ENCODE measurements at regions not wholly inside any gene's neighbourhood (a gene's known extent, or its start where the extent isn't known, plus 50 kb on each side); places are given as distances from the start of the nearest gene placed in this dataset.
"Not testable (repeated sequence)": the region's sequence is repeated elsewhere in the genome, so short reads cannot be mapped to it uniquely, and the experiment has no call there.

DNA sequence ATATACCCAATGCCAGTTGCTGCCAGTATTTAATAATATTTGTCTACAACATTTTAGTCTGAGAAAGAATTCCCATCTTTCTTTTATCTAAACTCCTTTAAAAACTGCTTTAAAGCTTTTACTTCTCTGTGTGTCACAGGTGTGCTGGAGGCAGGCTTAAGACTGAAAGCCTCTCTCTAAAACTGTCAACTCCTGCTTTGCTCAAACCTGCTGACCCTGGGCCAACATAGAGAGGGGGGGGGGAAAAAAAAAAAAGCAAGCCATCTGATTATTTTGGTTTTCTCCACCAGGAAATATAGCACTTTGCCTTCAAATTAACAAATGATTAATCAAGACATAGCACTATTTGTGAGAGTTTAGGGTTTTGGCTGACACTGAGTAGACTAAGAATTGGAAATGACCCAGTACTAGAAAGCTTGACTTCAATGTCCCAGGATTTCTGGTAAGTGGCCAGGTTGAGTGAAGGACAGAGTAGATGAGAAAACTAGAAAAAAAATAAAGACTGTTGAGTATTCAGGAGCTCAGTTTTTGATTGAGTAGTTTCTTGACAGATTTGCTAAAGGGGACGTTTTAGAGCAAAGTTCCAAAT, 357.0 kb upstream of the FLRT2 start:
- DNase-seq = no peak

DNA sequence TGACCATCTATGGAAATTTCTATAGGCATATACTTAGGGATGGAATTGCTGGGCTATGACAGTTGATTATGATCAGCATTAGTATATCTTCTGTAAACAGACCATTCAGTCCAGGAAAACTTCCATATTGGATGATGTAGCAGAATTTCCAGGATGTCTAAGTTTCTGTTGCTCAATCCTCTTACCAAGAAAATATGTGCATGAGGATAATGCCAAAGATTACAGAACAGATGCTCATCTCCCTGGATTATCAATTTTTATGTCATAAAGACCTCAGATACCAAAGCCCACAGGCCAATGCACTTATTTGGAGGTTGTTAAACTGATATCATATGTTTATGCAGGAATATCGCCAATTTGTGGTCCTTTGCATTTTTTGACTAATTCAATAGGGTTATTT, 354.4 kb upstream of the FLRT2 start:
- no peak for DNase-seq

DNA sequence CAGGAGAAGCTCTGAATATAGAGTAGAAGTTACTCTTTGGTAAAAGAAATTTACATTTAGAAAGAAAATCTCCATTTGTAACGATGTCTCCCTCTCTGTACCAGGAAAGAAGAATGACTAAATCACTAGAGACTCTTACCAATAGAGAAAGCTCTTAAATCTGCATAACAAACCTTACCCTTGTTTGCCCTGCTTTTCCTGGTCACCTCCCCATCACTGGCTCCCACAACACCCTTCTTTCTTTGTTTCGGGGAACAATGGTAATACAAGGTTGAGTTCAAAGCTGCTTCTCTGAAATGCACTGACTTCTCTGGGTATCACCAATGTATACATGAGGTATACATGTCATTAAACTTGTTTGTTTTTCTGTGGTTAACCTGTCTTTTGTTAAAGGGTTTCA, 351.1 kb upstream of the FLRT2 start:
- no peak for DNase-seq

DNA sequence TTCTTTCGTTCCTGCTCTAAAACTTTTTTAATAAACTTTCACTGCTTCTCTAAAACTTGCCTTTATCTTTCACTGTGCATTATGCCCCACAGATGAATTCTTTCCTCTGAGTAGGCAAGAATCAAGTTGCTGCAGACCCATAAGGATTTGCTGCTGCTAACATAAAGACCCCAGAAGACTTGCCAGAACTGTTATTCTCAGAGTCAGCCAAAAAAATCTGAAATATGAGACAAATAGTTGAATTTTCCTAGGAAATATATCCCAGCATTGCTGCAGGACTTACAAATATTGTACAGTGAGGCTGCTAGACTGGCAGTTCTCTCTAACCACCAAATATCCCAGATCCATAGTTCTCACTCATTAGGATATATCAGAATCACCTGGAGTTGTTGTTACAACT, 349.1 kb upstream of the FLRT2 start:
- no peak for DNase-seq

DNA sequence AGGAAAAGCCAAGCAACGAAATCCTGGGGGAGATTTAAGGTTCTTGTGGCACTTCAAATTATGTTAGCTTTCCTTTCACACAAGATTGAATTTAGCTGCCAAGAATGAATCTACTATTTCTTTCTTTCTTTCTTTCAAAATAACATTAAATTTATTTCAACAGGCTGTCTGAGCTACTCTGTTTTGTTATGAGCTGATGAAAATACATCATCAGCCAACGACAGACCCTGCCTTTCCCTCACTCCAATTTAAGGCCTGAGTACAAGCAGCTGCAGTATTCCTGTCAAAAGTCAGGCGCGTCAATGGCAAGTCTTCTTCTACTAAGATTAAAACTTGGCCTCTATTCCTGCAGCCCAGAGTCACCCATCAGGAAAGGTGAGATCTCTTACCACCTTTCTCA, 347.7 kb upstream of the FLRT2 start:
- no peak for DNase-seq

DNA sequence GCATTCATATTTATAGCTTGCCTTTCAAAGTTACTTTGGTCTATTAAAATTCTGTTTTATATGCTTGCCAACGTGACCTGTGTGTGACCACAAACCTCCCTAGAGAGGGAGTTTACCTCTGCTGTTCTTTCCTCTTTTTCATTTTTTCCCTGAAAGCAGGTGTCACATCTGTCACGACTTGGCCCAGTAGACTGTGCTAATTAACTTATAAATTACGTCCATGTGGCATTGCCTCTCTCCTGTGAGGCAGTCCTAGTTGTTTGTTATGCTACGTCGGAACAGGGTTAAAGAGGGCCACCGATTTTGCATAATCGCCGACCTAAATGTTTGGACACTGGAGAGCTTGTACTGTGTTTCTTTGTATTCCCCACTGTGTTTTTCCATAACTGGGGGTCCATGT, 343.9 kb upstream of the FLRT2 start:
- DNase-seq = no peak

DNA sequence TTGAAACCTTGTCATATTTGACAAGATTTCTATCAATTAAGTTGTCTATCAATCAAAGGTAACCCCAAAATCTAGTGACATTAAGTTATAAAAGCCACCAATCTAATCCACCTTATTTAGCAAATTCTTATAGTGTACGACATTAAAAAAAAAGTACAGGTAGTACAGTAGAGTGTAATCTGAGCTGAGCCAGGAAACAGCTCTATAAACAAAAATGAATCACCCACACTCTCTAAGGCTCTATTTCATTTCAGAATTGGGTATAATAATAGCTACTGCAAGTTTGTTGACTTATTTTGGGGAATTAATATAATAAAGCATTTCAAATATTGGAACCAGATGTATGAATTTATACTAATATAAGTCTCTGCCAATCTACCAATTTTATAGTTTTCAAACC, 342.4 kb upstream of the FLRT2 start:
- DNase-seq = no peak

DNA sequence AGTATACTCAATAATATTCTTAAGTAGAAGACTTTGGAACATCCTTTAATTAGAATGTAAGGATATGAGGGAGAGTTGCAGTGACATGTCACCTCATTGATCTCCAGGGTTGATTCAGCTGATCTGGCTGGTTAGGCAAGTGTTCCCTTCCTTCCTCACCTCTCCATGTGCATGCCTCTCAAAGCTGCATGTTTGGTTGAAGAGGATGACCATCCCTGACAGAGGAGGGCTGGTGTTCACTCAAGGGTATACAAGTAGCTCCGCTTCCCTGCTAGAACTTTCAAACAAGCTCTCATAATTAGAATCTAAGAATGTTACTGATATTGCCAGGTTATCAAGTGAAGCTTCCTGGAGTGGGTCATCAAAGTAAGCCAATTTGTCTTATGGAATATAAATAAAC, 341.1 kb upstream of the FLRT2 start:
- no peak for DNase-seq

DNA sequence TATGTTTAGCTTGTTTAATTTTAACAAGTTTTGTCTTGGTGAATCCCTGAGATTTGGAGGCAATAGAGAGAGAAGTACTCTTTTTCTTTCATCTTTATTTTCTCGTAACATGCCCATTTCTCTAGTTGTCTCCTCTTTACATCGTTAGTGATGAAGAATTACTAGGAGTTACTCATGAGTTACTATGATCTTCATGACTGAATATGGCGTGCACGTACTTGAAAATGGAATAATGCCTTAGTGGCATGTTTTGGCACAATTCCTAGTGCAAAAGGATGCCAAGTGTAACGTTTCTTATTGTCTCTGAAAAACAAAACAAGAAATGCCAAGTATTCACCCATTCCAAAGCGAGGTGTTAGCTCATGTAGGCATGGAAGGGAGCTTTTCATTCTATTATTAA, 340.7 kb upstream of the FLRT2 start:
- DNase-seq = not testable (repeated sequence)

DNA sequence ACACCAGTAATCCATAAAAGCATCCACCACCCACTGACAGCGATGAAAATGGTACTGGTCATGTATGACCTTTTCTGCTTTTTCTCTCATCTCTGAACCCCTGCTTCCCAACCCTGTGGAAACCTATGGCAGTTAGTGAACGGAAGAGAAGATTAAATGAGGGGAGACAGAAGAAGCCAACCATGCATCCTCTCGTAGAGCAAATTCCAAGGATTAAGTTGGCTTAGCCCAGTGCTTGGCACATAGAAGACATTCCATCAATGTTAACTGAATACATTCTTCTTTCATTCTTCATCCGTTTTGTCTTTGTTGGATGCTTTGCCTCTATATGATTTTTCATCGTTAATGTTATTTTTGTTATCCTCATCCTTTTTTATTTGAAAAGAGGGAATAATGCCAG, 339.7 kb upstream of the FLRT2 start:
- DNase-seq = no peak

DNA sequence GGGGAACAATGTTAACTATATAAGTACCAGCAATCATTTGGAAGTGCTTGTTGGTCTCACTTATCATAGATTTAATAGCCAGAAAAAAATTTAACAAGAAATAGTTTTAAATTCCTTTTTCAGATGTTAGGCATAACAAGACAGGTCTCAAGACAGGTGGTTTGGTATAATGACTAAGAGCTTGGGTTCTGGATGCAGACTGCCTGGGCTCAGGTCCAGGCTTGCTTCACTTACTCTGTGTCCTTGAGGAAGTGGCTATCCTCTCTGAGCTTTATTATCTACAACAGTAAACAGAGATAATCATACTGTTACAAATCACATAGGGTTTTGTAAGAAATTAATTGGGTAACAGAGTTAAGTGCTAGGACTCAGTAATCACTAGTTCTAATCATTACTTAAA, 338.0 kb upstream of the FLRT2 start:
- no peak for DNase-seq

DNA sequence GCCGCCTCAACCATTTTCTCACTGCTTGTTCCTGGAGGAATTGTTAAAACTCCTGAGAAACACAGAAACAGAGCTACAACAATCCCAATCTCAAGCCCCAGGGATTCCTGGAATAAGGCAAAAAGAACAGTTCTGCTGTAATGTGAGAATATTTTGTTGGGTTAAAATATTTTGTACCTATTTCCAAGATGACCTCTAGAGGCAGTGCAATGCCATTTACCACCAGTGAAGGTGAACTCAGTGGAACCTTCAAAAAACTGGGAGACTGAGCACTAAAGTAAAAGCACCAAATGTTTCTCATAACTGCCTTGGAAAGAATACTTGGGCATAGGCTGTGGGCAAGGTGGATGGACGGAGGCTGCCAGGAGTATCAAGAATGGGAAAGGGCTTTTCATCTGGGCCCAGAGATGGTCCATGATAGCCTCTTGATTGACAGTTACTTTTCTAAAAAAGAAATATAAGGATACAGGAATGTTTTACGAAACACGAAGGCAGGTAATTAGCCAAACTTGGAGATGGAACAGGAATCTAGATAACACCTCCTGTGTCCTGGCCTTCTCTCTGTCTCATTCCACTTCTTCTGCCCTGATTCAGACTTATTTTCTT, 334.0 kb upstream of the FLRT2 start:
- no peak for DNase-seq

DNA sequence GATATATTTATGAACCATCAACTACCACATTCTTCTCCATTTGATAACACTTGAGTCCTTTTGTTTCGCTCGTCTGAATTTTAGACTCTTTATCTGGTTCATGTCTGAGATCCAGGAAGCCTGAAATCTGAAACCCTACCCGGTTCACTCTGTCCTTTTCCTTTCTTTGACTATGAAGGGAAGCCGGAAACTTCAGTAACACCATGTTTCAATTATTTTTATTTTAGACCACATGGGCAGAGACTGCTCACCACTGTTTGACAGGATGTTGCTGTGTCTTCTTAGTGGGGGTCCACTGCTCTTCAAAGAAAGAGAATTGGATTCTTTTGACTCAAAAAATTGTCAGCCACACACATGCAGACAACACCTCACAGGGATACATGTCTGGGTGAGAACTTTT, 331.9 kb upstream of the FLRT2 start:
- no peak for DNase-seq

DNA sequence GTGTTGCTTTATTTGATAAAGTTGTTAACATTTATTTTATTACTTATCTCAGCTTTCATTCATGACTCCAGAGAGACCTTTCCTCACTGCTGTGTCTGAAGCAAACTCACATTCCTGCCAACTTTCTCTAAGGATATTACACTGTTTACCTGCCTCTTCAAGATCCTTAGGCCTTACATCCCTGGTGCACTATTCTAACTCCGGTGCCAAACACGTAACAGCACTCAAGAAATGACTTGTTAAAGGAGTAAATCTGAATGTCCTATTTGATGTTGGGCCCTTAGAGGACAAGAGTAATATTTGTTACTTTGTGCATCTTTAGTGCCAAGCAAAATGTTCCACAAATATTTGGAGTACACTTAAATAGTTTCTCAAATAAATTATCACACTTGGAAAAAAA, 324.1 kb upstream of the FLRT2 start:
- DNase-seq = no peak

DNA sequence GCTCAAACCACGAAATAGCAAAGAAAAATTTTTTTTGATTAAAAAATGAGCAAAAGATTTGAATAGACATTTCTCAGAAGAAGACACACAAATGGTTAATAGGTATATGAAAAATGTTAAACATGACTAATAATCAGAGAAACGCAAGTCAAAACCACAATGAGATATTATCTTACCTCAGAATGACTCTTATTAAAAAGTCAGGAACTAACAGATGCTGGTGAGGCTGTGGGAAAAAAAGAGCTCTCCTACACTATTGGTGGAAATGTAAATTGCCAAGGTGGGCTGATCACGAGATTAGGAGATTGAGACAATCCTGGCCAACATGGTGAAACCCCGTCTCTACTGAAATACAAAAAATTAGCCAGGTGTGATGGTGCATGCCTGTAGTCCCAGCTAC, 315.5 kb upstream of the FLRT2 start:
- no peak for DNase-seq

DNA sequence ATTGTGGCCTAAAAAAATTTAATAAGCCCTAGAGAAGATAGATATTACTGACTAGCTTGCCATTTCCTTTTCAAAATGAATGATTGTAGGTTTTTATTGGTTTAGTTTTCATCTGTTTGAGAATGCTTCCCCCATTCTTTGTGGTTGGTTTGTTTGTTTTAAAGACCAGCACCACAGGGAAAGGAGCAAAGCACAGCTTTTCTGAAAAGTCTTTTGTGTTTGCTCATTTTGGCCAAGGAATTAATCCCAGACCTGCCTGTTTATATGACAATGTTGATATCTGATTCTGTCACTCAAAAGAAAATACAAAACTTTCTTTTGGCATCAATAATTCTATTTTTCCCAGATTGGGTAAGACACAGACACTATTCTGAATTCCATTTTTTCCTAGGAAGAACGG, 312.5 kb upstream of the FLRT2 start:
- no peak for DNase-seq

DNA sequence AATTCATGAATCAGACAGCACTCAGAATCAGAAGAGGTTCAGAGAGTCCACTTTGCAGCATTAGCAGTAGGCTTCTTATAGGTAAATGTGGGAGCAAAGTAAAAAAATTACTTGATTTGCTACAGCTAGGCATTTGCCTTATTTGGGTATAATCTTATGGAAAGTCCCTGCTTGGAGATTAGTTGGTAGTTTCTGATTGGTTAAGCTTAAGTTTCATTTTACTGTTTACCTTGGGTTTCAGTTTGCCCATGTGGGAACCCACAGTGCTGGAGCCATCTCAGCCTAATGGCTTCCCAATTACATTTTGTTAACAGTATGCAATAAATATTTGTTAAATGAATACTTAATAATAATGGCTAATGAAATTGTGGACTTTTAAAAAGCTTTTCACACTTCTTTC, 311.0 kb upstream of the FLRT2 start:
- no peak for DNase-seq

DNA sequence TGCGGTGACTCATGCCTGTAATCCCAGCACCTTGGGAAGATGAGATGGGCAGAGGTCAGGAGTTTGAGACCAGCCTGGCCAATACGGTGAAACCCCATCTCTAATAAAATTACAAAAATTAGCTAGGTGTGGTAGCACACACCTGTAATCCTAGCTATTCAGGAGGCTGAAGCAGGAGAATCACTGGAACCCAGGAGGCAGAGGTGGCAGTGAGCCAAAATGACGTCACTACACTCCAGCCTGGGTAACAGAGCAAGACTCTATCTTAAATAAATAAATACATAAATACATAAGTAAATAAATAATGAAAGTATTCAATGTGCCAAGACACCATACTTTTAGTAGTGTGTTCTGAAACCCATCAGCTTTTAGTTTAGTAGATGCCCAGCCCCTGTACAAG, 308.1 kb upstream of the FLRT2 start:
- no peak for DNase-seq

DNA sequence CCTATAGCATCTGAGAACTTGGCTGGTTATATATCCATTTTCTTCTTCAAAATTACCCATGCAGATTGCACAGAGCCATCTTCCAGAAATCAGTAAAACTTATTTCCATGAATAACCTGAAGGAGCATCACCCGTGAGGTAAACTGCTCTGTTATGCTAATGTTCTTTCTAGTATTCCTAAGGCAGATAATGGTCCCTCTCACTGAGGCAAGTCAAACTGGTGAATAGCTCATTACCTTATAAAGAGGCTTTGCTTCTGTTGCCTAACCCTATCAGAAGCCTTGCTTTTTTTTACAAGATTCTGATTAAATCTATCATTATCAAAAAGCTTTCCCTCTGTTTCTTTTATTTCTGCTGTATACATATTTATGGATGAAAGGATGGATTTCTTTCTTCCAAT, 307.6 kb upstream of the FLRT2 start:
- DNase-seq = no peak

DNA sequence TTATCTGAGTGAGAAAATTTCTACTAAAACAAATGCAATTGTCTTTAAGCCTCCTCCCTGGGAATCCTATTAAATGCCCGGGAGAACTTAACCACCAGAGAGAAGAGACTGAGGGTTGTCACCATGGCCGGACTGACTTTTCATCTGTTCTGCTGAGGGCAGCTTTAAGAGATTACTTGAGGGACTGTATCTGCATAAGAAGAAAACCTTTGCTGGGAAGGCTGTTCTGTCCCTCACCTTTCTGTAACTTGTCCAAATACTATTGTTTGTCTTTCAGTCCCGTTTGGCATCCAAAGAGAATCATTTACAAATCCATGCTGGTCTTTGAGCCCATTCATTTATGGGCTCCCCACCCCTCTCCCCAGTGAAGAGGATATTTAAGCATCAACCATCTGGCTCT, 306.3 kb upstream of the FLRT2 start:
- no peak for DNase-seq

DNA sequence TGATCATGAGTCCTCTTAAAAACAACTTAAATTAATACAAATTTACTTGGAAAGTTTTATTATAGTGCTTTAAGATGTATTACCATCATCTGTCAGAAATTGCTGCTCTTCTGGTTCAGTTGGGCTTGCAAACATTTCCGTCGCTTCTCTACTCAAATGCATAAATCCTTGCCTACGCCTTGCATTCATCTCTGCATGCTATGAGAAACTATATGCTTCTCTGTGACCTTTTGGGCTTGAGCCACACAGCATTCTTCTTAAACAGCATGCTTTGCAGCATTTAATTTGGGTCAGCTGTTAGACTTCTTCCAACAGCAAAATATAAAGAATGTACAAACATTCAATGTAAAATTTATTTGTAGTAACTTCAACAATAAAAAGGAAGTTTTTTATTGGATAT, 305.7 kb upstream of the FLRT2 start:
- no peak for DNase-seq

DNA sequence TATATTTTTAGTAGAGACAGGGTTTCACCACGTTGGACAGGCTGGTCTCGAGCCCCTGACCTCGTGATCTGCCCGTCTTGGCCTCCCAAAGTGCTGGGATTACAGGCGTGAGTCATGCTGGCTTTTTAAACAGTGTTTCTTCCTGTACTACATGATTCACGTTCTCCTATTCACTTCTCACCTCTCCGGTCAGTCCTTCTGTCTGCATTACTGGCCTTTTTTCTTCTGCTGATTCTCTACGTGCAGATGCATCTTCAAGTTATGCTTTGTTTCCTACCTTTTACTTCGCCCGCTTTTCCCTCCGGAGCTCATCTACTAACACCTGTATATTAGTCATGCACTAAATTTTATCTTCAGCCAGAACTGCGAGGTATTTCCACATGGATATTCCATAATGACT, 296.2 kb upstream of the FLRT2 start:
- no peak for DNase-seq

DNA sequence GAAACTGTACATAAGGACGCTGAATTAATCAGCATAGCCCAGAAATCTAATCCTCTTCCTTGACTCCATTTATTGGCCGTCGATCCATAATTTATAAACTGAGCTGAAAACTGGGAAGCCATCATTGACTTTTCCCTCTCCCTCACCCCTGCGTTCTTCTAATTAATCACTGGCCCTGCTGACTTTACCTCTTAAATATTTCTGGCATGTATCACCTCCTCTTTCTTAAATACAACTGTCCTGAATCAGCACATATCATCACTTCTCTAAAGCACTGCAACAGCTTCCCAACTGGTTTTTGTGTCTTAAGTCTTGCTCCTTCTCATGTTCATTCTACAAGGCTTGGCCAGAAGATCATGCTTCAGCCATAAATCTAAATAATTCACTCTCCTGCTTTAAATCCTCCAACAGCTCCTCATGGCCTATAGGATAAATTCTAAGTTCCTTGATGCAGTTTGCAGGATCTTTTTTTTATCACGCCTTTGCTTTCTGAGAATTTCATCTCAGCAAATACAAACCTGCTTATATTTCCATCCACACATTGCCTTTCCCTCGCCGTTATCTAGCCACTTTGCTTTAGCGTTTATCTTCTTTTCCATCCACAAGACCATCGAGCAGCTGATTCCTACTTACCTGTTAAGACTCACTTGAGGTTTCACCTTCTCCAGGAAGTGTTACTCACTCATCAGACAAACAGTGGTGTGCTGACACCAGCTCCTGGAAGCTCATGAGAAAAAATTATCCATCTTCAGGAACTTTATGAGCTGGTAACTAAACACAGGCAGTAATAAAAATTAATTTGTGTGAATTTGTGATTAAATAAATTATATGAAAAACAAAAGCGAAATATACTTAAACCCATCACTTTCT, 295.6 kb upstream of the FLRT2 start:
- no peak for DNase-seq

DNA sequence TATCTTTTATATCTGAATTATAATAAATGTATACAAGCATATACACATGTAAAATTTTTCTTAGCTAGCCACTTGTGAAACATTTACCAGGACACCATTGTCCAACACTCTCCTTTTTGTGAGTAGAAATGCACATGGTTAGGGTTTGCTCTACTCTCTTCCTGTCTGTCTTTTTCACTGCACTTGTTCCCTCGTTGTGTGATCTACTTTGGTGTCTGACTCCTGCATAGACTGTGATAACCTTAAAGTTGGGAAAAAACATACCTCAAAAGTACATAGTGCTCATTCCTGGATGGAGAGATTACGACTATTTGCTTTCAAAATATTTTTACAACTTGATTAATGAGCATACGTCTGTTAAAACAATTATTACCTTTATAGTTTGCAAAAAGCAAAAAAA, 294.1 kb upstream of the FLRT2 start:
- DNase-seq = no peak

DNA sequence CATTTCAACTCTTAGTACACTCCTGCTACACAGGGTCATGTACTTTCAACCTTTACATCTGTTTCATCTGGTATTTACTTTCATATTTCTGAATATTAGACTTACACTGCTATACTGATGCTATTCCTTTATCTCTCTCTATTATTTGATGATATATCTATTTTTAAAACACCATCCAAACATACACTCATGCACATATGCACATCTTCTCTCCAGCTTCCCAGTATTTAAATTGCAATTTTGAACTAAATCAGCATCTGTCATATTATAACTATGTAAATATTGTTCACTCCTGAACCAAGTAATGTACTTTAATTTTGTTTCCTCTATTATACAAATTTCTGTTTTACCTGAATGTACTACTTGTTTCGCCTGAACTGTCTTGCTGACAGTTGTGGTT, 293.6 kb upstream of the FLRT2 start:
- no peak for DNase-seq
